HFFc6 (cell line): ENCODE measurements at regions not wholly inside any gene's neighbourhood (a gene's known extent, or its start where the extent isn't known, plus 50 kb on each side); places are given as distances from the start of the nearest gene placed in this dataset.
"Not testable (repeated sequence)": the region's sequence is repeated elsewhere in the genome, so short reads cannot be mapped to it uniquely, and the experiment has no call there.

Experiments used
- DNase-seq: peaks from one replicate; pipeline ENCODE4 v3.0.0-alpha.2; 2018
- H3K27ac Mint-ChIP-seq: 2 replicates; pipeline ENCODE4 v1.8.0; 2020; ENCODE audit warnings: mild to moderate bottlenecking, mixed read lengths
- H3K27me3 Mint-ChIP-seq: 2 replicates; pipeline ENCODE4 v1.8.0; 2021; ENCODE audit warnings: mild to moderate bottlenecking, moderate library complexity, mixed read lengths; ENCODE audit not compliant: insufficient read depth
- H3K36me3 Mint-ChIP-seq: 2 replicates; pipeline ENCODE4 v1.8.0; 2021; ENCODE audit warnings: low read depth, mixed read lengths
- H3K4me1 Mint-ChIP-seq: 2 replicates; pipeline ENCODE4 v1.8.0; 2020; ENCODE audit warnings: low read depth, mixed read lengths
- H3K4me3 Mint-ChIP-seq: 2 replicates; pipeline ENCODE4 v1.8.0; 2020; ENCODE audit warnings: mild to moderate bottlenecking, moderate library complexity, mixed read lengths
- H3K9me3 Mint-ChIP-seq: 2 replicates; pipeline ENCODE4 v1.8.0; 2020; ENCODE audit warnings: mild to moderate bottlenecking, mixed read lengths
- TF ChIP-seq, protein P1 (sequence below): fragments of 200-600 bp; sonication (generic); IDR thresholded peaks from 2 replicates; pipeline ENCODE4 v1.5.0; 2021; ENCODE audit warnings: antibody characterized with exemption, mild to moderate bottlenecking

- H3K27me3 Mint-ChIP-seq, result no peaks in the 10 kb centered on the region
- H3K4me1 Mint-ChIP-seq, result no peaks in the 10 kb centered on the region
- H3K9me3 Mint-ChIP-seq, result peaks cover 56% of the 10 kb centered on the region
- peaks cover 4% of the 10 kb centered on the region for H3K36me3 Mint-ChIP-seq
- TF ChIP-seq, protein P1, sequence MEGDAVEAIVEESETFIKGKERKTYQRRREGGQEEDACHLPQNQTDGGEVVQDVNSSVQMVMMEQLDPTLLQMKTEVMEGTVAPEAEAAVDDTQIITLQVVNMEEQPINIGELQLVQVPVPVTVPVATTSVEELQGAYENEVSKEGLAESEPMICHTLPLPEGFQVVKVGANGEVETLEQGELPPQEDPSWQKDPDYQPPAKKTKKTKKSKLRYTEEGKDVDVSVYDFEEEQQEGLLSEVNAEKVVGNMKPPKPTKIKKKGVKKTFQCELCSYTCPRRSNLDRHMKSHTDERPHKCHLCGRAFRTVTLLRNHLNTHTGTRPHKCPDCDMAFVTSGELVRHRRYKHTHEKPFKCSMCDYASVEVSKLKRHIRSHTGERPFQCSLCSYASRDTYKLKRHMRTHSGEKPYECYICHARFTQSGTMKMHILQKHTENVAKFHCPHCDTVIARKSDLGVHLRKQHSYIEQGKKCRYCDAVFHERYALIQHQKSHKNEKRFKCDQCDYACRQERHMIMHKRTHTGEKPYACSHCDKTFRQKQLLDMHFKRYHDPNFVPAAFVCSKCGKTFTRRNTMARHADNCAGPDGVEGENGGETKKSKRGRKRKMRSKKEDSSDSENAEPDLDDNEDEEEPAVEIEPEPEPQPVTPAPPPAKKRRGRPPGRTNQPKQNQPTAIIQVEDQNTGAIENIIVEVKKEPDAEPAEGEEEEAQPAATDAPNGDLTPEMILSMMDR, result no peak
- no peak for DNase-seq
- no peak overlapping the region for H3K27ac Mint-ChIP-seq
- H3K4me3 Mint-ChIP-seq, result no peak overlapping the region
These were observed 481.4 kb upstream of the LMCD1 start for GRCh38 chr3:8020047-8020841.

DNA sequence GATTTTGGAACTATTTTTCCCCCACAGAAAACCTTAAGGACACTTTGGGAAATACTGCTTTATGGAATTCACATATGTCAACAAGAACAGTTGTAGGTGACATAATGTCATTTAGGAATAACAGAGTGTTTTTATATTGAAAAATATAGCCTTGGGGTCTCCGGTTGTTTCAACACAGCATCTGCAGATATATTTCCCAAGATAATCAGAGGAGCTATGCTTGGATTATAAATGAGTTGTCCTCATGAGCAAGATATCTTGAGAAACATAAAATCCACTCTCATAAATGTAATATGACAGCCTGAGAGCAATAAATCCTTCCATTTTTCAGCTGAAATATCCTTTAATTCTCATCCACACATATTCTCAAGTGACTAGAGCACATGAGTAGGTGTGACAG is 473.7 kb upstream of the LMCD1 start:
- H3K27me3 Mint-ChIP-seq, result no peaks in the 10 kb centered on the region
- peaks cover 69% of the 10 kb centered on the region for H3K9me3 Mint-ChIP-seq
- no peak for DNase-seq
- H3K4me3 Mint-ChIP-seq, result no peak overlapping the region
- TF ChIP-seq, protein P1, result no peak
- no peaks in the 10 kb centered on the region; the same call in 1 of the 2 replicates for H3K36me3 Mint-ChIP-seq
- H3K27ac Mint-ChIP-seq, result no peak overlapping the region
- H3K4me1 Mint-ChIP-seq, result no peaks in the 10 kb centered on the region

- Mint-ChIP-seq H3K36me3 (no peaks in the 10 kb centered on the region), H3K9me3 (peaks cover 43% of the 10 kb centered on the region), H3K4me1 (no peaks in the 10 kb centered on the region), H3K27ac (no peak overlapping the region), H3K27me3 (no peaks in the 10 kb centered on the region), H3K4me3 (no peak overlapping the region)
- TF ChIP-seq, protein P1, result no peak
- DNase-seq, result no peak
These were observed 451.3 kb upstream of the LMCD1 start for GRCh38 chr3:8050283-8050682.

GRCh38 chr3:8052659-8053058 is 449.0 kb upstream of the LMCD1 start:
- H3K4me3 Mint-ChIP-seq, result no peak overlapping the region
- no peak overlapping the region for H3K27ac Mint-ChIP-seq
- H3K4me1 Mint-ChIP-seq, result no peaks in the 10 kb centered on the region
- H3K9me3 Mint-ChIP-seq, result peaks cover 46% of the 10 kb centered on the region
- TF ChIP-seq, protein P1, result no peak
- H3K36me3 Mint-ChIP-seq, result no peaks in the 10 kb centered on the region; the same call in 1 of the 2 replicates
- H3K27me3 Mint-ChIP-seq, result no peaks in the 10 kb centered on the region; the same call in 1 of the 2 replicates
- DNase-seq, result no peak

DNA sequence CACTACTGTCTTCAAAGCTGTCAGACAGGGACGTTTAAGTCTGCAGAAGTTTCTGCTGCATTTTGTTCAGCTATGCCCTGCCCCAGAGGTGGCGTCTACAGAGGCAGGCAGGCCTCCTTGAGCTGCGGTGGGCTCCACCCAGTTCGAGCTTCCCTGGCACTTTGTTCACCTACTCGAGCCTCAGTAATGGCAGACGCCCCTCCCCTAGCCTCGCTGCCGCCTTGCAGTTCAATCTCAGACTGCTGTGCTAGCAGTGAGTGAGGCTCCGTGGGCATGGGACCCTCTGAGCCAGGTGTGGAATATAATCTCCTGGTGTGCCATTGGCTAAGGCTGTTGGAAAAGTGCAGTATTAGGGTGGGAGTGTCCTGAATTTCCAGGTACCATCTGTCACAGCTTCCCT is 433.5 kb upstream of the LMCD1 start:
- not testable (repeated sequence) for H3K36me3 Mint-ChIP-seq, H3K4me1 Mint-ChIP-seq, H3K27ac Mint-ChIP-seq, DNase-seq, H3K27me3 Mint-ChIP-seq, H3K4me3 Mint-ChIP-seq
- H3K9me3 Mint-ChIP-seq, result peaks cover 53% of the 10 kb centered on the region

DNA sequence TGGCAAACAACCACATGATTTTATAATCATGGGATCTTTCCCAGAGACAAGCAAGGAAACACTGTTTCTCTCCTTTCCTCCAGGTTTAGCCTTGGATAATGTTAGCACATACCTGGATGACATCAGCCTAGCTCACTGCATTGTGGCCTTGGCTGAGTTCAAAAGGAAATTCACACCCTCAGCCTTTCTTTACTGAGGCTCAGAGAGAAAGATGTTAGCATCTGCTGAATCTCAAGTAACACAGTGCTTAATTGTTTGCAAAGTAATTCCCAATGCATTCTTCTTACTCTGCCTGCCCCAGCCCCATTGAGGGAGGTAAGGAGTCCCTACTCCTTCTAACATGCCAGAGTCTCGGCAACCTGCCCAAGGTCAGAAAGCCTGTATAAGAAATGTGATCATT is 432.2 kb upstream of the LMCD1 start:
- H3K27me3 Mint-ChIP-seq, result no peaks in the 10 kb centered on the region; the same call in 1 of the 2 replicates
- no peaks in the 10 kb centered on the region for H3K36me3 Mint-ChIP-seq
- no peaks in the 10 kb centered on the region for H3K4me1 Mint-ChIP-seq
- DNase-seq, result no peak
- H3K4me3 Mint-ChIP-seq, result no peak overlapping the region
- H3K27ac Mint-ChIP-seq, result no peak overlapping the region
- TF ChIP-seq, protein P1, result no peak
- H3K9me3 Mint-ChIP-seq, result peaks cover 53% of the 10 kb centered on the region
